ENCODE measurements at regions not wholly inside any gene's neighbourhood (a gene's known extent, or its start where the extent isn't known, plus 50 kb on each side); places are given as distances from the start of the nearest gene placed in this dataset.

DNA sequence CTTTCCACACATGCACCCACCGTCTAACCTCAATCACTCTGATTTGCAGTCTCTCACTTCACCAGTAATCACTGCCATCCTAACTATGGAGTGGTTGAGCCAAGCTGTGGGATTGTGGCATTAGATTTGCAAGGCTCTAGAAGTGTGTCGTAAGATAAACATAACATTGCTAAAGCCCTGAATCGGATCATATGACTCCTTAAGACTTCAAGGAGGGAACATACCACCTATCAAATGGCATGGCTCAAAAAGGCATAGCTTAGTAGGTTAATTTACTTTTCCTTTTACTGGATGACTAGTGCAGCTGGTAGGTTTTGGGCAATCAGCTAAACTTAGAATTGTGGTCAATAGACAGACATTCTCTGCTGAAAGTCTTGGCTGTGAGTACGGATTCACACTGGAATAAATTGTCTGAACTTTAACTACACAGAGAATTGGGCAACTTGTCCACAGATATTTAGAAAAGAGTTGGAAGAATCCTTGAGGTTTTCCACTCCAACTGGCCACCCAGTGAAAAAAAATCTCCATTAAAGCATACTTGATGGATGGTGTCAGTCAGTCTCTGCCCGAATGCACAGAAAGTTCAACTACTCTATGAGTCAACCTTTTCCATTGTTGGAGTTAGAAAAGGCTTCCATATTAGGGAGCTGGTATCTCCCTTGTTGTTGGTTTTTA, 476.7 kb upstream of the CBLB start:
- TF ChIP-seq, protein P1, sequence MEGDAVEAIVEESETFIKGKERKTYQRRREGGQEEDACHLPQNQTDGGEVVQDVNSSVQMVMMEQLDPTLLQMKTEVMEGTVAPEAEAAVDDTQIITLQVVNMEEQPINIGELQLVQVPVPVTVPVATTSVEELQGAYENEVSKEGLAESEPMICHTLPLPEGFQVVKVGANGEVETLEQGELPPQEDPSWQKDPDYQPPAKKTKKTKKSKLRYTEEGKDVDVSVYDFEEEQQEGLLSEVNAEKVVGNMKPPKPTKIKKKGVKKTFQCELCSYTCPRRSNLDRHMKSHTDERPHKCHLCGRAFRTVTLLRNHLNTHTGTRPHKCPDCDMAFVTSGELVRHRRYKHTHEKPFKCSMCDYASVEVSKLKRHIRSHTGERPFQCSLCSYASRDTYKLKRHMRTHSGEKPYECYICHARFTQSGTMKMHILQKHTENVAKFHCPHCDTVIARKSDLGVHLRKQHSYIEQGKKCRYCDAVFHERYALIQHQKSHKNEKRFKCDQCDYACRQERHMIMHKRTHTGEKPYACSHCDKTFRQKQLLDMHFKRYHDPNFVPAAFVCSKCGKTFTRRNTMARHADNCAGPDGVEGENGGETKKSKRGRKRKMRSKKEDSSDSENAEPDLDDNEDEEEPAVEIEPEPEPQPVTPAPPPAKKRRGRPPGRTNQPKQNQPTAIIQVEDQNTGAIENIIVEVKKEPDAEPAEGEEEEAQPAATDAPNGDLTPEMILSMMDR (IDR thresholded peaks at IDR 0.05): no peak
- TF ChIP-seq POLR2A (IDR thresholded peaks at IDR 0.05): no peak

Data from Peyer's patch (tissue), 4 donors.